ENCODE measurements at regions not wholly inside any gene's neighbourhood (a gene's known extent, or its start where the extent isn't known, plus 50 kb on each side); places are given as distances from the start of the nearest gene placed in this dataset.
"Not testable (repeated sequence)": the region's sequence is repeated elsewhere in the genome, so short reads cannot be mapped to it uniquely, and the experiment has no call there.

GRCh38 chr6:141906569-141907080 lies 226.1 kb upstream of the GJE1 start:
- Histone ChIP-seq H3K9me3 (ENCODE audit: low read length) (peaks cover 4% of the 10 kb centered on the region), H3K36me3 (ENCODE audit: insufficient read depth, low read length) (no peaks in the 10 kb centered on the region), H3K4me3 (ENCODE audit: low read length) (no peak overlapping the region), H3K27me3 (ENCODE audit: insufficient read depth, low read length) (no peaks in the 10 kb centered on the region), H3K4me1 (ENCODE audit: insufficient read depth, low read length) (no peaks in the 10 kb centered on the region), H2AFZ (ENCODE audit: low read depth, low read length) (no peak overlapping the region)

- no peak overlapping the region for H3K4me3 ChIP-seq (ENCODE audit: low read length)
- no peaks in the 10 kb centered on the region for H3K4me1 ChIP-seq (ENCODE audit: insufficient read depth, low read length)
- no peak overlapping the region for H2AFZ ChIP-seq (ENCODE audit: low read depth, low read length)
- H3K36me3 ChIP-seq (ENCODE audit: insufficient read depth, low read length), result no peaks in the 10 kb centered on the region
- H3K27me3 ChIP-seq (ENCODE audit: insufficient read depth, low read length), result no peaks in the 10 kb centered on the region
- peaks cover 11% of the 10 kb centered on the region for H3K9me3 ChIP-seq (ENCODE audit: low read length)
Observed at GRCh38 chr6:141890661-141891060, 242.1 kb upstream of the GJE1 start.

GRCh38 chr6:141884850-141885249 lies 247.9 kb upstream of the GJE1 start:
- Histone ChIP-seq H3K36me3 (ENCODE audit: insufficient read depth, low read length) (no peaks in the 10 kb centered on the region), H3K27me3 (ENCODE audit: insufficient read depth, low read length) (no peaks in the 10 kb centered on the region), H2AFZ (ENCODE audit: low read depth, low read length) (no peak overlapping the region), H3K4me3 (ENCODE audit: low read length) (no peak overlapping the region), H3K9me3 (ENCODE audit: low read length) (peaks cover 8% of the 10 kb centered on the region), H3K4me1 (ENCODE audit: insufficient read depth, low read length) (no peaks in the 10 kb centered on the region)

- H3K36me3 ChIP-seq (ENCODE audit: insufficient read depth, low read length), result no peaks in the 10 kb centered on the region
- no peaks in the 10 kb centered on the region for H3K9me3 ChIP-seq (ENCODE audit: low read length)
- H3K4me3 ChIP-seq (ENCODE audit: low read length), result no peak overlapping the region
- no peaks in the 10 kb centered on the region for H3K4me1 ChIP-seq (ENCODE audit: insufficient read depth, low read length)
- no peaks in the 10 kb centered on the region for H3K27me3 ChIP-seq (ENCODE audit: insufficient read depth, low read length)
- H2AFZ ChIP-seq (ENCODE audit: low read depth, low read length), result no peak overlapping the region
Observed at GRCh38 chr6:141878686-141879085, 254.0 kb upstream of the GJE1 start.

- Histone ChIP-seq H3K4me3 (ENCODE audit: low read length) (no peak overlapping the region), H3K27me3 (ENCODE audit: insufficient read depth, low read length) (no peaks in the 10 kb centered on the region), H2AFZ (ENCODE audit: low read depth, low read length) (no peak overlapping the region), H3K9me3 (ENCODE audit: low read length) (no peaks in the 10 kb centered on the region), H3K36me3 (ENCODE audit: insufficient read depth, low read length) (no peaks in the 10 kb centered on the region), H3K4me1 (ENCODE audit: insufficient read depth, low read length) (no peaks in the 10 kb centered on the region)
Observed at GRCh38 chr6:141877275-141877983, 255.3 kb upstream of the GJE1 start.

GRCh38 chr6:141874930-141875602 lies 257.7 kb upstream of the GJE1 start:
- no peak overlapping the region for H2AFZ ChIP-seq (ENCODE audit: low read depth, low read length)
- no peaks in the 10 kb centered on the region for H3K27me3 ChIP-seq (ENCODE audit: insufficient read depth, low read length)
- no peaks in the 10 kb centered on the region for H3K36me3 ChIP-seq (ENCODE audit: insufficient read depth, low read length)
- H3K4me1 ChIP-seq (ENCODE audit: insufficient read depth, low read length), result no peaks in the 10 kb centered on the region
- H3K4me3 ChIP-seq (ENCODE audit: low read length), result no peak overlapping the region
- no peaks in the 10 kb centered on the region for H3K9me3 ChIP-seq (ENCODE audit: low read length)

GRCh38 chr6:141869509-141869908 lies 263.2 kb upstream of the GJE1 start:
- H3K4me1 ChIP-seq (ENCODE audit: insufficient read depth, low read length); H2AFZ ChIP-seq (ENCODE audit: low read depth, low read length); H3K36me3 ChIP-seq (ENCODE audit: insufficient read depth, low read length); H3K27me3 ChIP-seq (ENCODE audit: insufficient read depth, low read length); H3K4me3 ChIP-seq (ENCODE audit: low read length); H3K9me3 ChIP-seq (ENCODE audit: low read length): not testable (repeated sequence)

GRCh38 chr6:141867767-141868166 lies 265.0 kb upstream of the GJE1 start:
- no peak overlapping the region for H3K4me3 ChIP-seq (ENCODE audit: low read length)
- H3K36me3 ChIP-seq (ENCODE audit: insufficient read depth, low read length), result no peaks in the 10 kb centered on the region
- H3K27me3 ChIP-seq (ENCODE audit: insufficient read depth, low read length), result no peaks in the 10 kb centered on the region
- no peaks in the 10 kb centered on the region for H3K4me1 ChIP-seq (ENCODE audit: insufficient read depth, low read length)
- no peak overlapping the region for H2AFZ ChIP-seq (ENCODE audit: low read depth, low read length)
- no peaks in the 10 kb centered on the region for H3K9me3 ChIP-seq (ENCODE audit: low read length)

GRCh38 chr6:141866731-141867497 lies 265.8 kb upstream of the GJE1 start:
- Histone ChIP-seq H2AFZ (ENCODE audit: low read depth, low read length) (no peak overlapping the region), H3K4me3 (ENCODE audit: low read length) (no peak overlapping the region)

GRCh38 chr6:141851063-141851462 lies 281.7 kb upstream of the GJE1 start:
- H3K4me3 ChIP-seq (ENCODE audit: low read length), result no peak overlapping the region
- H3K4me1 ChIP-seq (ENCODE audit: insufficient read depth, low read length), result no peaks in the 10 kb centered on the region
- no peaks in the 10 kb centered on the region for H3K27me3 ChIP-seq (ENCODE audit: insufficient read depth, low read length)
- H2AFZ ChIP-seq (ENCODE audit: low read depth, low read length), result no peak overlapping the region
- no peaks in the 10 kb centered on the region for H3K36me3 ChIP-seq (ENCODE audit: insufficient read depth, low read length)
- no peaks in the 10 kb centered on the region for H3K9me3 ChIP-seq (ENCODE audit: low read length)

More at GRCh38 chr6:141866731-141867497, 265.8 kb upstream of the GJE1 start:
- H3K27me3 ChIP-seq (ENCODE audit: insufficient read depth, low read length), result no peaks in the 10 kb centered on the region
- no peaks in the 10 kb centered on the region for H3K36me3 ChIP-seq (ENCODE audit: insufficient read depth, low read length)
- no peaks in the 10 kb centered on the region for H3K9me3 ChIP-seq (ENCODE audit: low read length)
- no peaks in the 10 kb centered on the region for H3K4me1 ChIP-seq (ENCODE audit: insufficient read depth, low read length)

GRCh38 chr6:141848029-141848890 lies 284.5 kb upstream of the GJE1 start:
- H2AFZ ChIP-seq (ENCODE audit: low read depth, low read length), result no peak overlapping the region
- no peak overlapping the region for H3K4me3 ChIP-seq (ENCODE audit: low read length)
- H3K4me1 ChIP-seq (ENCODE audit: insufficient read depth, low read length), result no peaks in the 10 kb centered on the region
- no peaks in the 10 kb centered on the region for H3K9me3 ChIP-seq (ENCODE audit: low read length)
- H3K36me3 ChIP-seq (ENCODE audit: insufficient read depth, low read length), result no peaks in the 10 kb centered on the region
- no peaks in the 10 kb centered on the region for H3K27me3 ChIP-seq (ENCODE audit: insufficient read depth, low read length)

GRCh38 chr6:141846639-141847038 lies 286.1 kb upstream of the GJE1 start:
- Histone ChIP-seq H3K36me3 (ENCODE audit: insufficient read depth, low read length) (no peaks in the 10 kb centered on the region), H3K4me3 (ENCODE audit: low read length) (no peak overlapping the region), H2AFZ (ENCODE audit: low read depth, low read length) (no peak overlapping the region)

More at GRCh38 chr6:141846639-141847038, 286.1 kb upstream of the GJE1 start:
- H3K9me3 ChIP-seq (ENCODE audit: low read length), result no peaks in the 10 kb centered on the region
- no peaks in the 10 kb centered on the region for H3K27me3 ChIP-seq (ENCODE audit: insufficient read depth, low read length)
- H3K4me1 ChIP-seq (ENCODE audit: insufficient read depth, low read length), result no peaks in the 10 kb centered on the region

Measured in neuron (in vitro differentiated cells).